Hepatocyte (in vitro differentiated cells): ENCODE measurements at regions not wholly inside any gene's neighbourhood (a gene's known extent, or its start where the extent isn't known, plus 50 kb on each side); places are given as distances from the start of the nearest gene placed in this dataset.
A peak's percentile ranks its signal among the peaks of the same experiment; 100 is the strongest.

Experiments used
- DNase-seq: peaks from one replicate; pipeline ENCODE4 v3.0.0-alpha.2; 2016; ENCODE audit warnings: low spot score
- H2AFZ ChIP-seq: fragments of 200-600 bp; sonication (generic); 2 replicates; pipeline ENCODE4 v1.6.0; 2016; ENCODE audit warnings: antibody characterized with exemption, mild to moderate bottlenecking
- H3K27ac ChIP-seq: fragments of 200-600 bp; sonication (generic); 2 replicates; pipeline ENCODE4 v1.5.1; 2016; ENCODE audit warnings: mild to moderate bottlenecking
- H3K27me3 ChIP-seq: fragments of 200-600 bp; sonication (generic); 2 replicates; pipeline ENCODE4 v1.6.1; 2016
- H3K36me3 ChIP-seq: fragments of 200-600 bp; sonication (generic); replicated peaks from 2 replicates; pipeline ENCODE4 v1.5.1; 2016; ENCODE audit warnings: low read depth; ENCODE audit not compliant: insufficient read depth
- H3K4me1 ChIP-seq: fragments of 200-600 bp; sonication (generic); 2 replicates; pipeline ENCODE4 v1.5.1; 2016; ENCODE audit warnings: mild to moderate bottlenecking, moderate library complexity; ENCODE audit not compliant: insufficient read depth
- H3K4me2 ChIP-seq: fragments of 200-600 bp; sonication (generic); 2 replicates; pipeline ENCODE4 v1.6.0; 2016
- H3K4me3 ChIP-seq: fragments of 200-600 bp; sonication (generic); 2 replicates; pipeline ENCODE4 v1.5.1; 2016; ENCODE audit warnings: mild to moderate bottlenecking
- H3K79me2 ChIP-seq: fragments of 200-600 bp; sonication (generic); 2 replicates; pipeline ENCODE4 v1.6.0; 2017; ENCODE audit warnings: mild to moderate bottlenecking
- H3K9me2 ChIP-seq: fragments of 200-600 bp; sonication (generic); replicated peaks from 2 replicates; pipeline ENCODE4 v1.6.0; 2017; ENCODE audit warnings: mild to moderate bottlenecking; ENCODE audit not compliant: insufficient read depth
- H3K9me3 ChIP-seq: fragments of 200-600 bp; sonication (generic); 2 replicates; pipeline ENCODE4 v1.5.1; 2016; ENCODE audit warnings: low read depth, mild to moderate bottlenecking
- H4K20me1 ChIP-seq: fragments of 200-600 bp; sonication (generic); 2 replicates; pipeline ENCODE4 v1.6.0; 2016; ENCODE audit warnings: mild to moderate bottlenecking; ENCODE audit not compliant: insufficient read depth, poor library complexity, severe bottlenecking
- CTCF ChIP-seq: fragments of 200-600 bp; sonication (generic); IDR thresholded peaks from 2 replicates; pipeline ENCODE4 v1.5.1; 2016; ENCODE audit warnings: antibody characterized with exemption, mild to moderate bottlenecking; ENCODE audit not compliant: poor library complexity
- EZH2 ChIP-seq: fragments of 200-600 bp; sonication (generic); IDR thresholded peaks from 2 replicates; pipeline ENCODE4 v1.6.1; 2016; ENCODE audit warnings: antibody characterized with exemption, mild to moderate bottlenecking, borderline replicate concordance
- EZH2phosphoT487 ChIP-seq: fragments of 200-600 bp; sonication (generic); IDR thresholded peaks from one replicate; pipeline ENCODE4 v1.6.1; 2018; ENCODE audit warnings: antibody characterized with exemption, mild to moderate bottlenecking, low read depth, moderate library complexity; ENCODE audit not compliant: unreplicated experiment, severe bottlenecking
- WGBS: methylation state at CpG from one replicate; pipeline ENCODE4 v1.1.6; 2016; ENCODE audit warnings: low lambda C conversion rate; ENCODE audit errors: missing lambda C conversion rate; 5-methylcytosine and 5-hydroxymethylcytosine counted together

GRCh38 chr6:133756078-133756695, 132.7 kb upstream of the TCF21 start:
- 67% methylated on average over 3 of the region's 3 CpGs for WGBS
- peak overlapping the region; percentile 21 for H3K4me2 ChIP-seq
- no peak for DNase-seq
- no peak overlapping the region for H2AFZ ChIP-seq
- H3K9me2 ChIP-seq: no peaks in the 10 kb centered on the region
- H3K27ac ChIP-seq: peak overlapping the region; percentile 20
- H3K27me3 ChIP-seq: no peaks in the 10 kb centered on the region
- no peaks in the 10 kb centered on the region for H3K9me3 ChIP-seq
- no peaks in the 10 kb centered on the region for H3K79me2 ChIP-seq
- H3K36me3 ChIP-seq: no peaks in the 10 kb centered on the region
- TF ChIP-seq EZH2phosphoT487 (no peak), EZH2 (no peak), CTCF (no peak)
- H3K4me3 ChIP-seq: no peak overlapping the region
- no peaks in the 10 kb centered on the region for H4K20me1 ChIP-seq
- H3K4me1 ChIP-seq: no peaks in the 10 kb centered on the region

- no peaks in the 10 kb centered on the region for H3K27me3 ChIP-seq
- no peaks in the 10 kb centered on the region for H3K9me3 ChIP-seq
- no peaks in the 10 kb centered on the region for H3K79me2 ChIP-seq
- DNase-seq: no peak
- WGBS: 85% methylated on average over 2 of the region's 2 CpGs
- H3K36me3 ChIP-seq: no peaks in the 10 kb centered on the region
- no peak overlapping the region for H3K4me2 ChIP-seq
- H3K4me3 ChIP-seq: no peak overlapping the region
- no peak overlapping the region for H2AFZ ChIP-seq
- H3K27ac ChIP-seq: no peak overlapping the region
- no peaks in the 10 kb centered on the region for H3K4me1 ChIP-seq
- no peaks in the 10 kb centered on the region for H3K9me2 ChIP-seq
- TF ChIP-seq EZH2phosphoT487: no peak
- TF ChIP-seq EZH2: no peak
- no peak for TF ChIP-seq CTCF
- H4K20me1 ChIP-seq: no peaks in the 10 kb centered on the region
Observed at GRCh38 chr6:133757335-133757734, 131.6 kb upstream of the TCF21 start.

- DNase-seq: no peak
- Histone ChIP-seq H3K4me1 (no peaks in the 10 kb centered on the region), H3K36me3 (no peaks in the 10 kb centered on the region), H4K20me1 (no peaks in the 10 kb centered on the region), H3K79me2 (no peaks in the 10 kb centered on the region), H3K27ac (no peak overlapping the region), H3K4me2 (no peak overlapping the region), H3K9me3 (no peaks in the 10 kb centered on the region), H3K9me2 (no peaks in the 10 kb centered on the region), H3K27me3 (no peaks in the 10 kb centered on the region), H3K4me3 (no peak overlapping the region), H2AFZ (no peak overlapping the region)
- no peak for TF ChIP-seq EZH2
- no peak for TF ChIP-seq EZH2phosphoT487
- no peak for TF ChIP-seq CTCF
- 55% methylated on average over 2 of the region's 2 CpGs for WGBS
Observed at GRCh38 chr6:133758815-133759335, 130.0 kb upstream of the TCF21 start.
